ENCODE measurements at regions not wholly inside any gene's neighbourhood (a gene's known extent, or its start where the extent isn't known, plus 50 kb on each side); places are given as distances from the start of the nearest gene placed in this dataset.

DNA sequence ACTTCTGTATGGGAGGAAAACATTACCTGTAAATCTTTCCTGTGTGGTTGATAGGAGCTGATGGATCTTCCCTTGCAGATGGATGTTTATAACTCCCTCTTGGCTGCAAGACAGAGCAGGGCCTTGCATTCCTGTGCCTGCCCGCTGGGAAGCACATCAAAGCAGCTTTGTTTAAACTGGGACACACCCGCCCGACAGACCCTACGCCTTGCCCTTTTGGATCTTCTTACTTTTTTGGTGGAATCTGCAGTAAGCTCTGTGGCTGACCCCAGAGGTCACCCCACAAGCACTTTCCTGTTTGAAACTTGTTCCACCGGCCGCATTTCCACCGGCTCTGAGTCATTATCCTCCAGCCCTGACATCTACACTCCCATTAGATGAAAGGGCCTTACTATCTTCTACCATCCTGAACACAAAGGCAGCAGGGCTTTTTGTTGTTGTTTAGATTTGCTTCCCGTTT lies 244.1 kb upstream of the STT3B start:
- peak in 2 of 9 donors; percentile 8 to 29 for DNase-seq (ENCODE audit: low read depth in 6 of 9, low spot score in 9 of 9)
- H3K27me3 ChIP-seq (ENCODE audit: control insufficient read depth in 2 of 2, insufficient read depth in 1 of 2, low read length in 1 of 2), result no peaks in the 10 kb centered on the region

DNA sequence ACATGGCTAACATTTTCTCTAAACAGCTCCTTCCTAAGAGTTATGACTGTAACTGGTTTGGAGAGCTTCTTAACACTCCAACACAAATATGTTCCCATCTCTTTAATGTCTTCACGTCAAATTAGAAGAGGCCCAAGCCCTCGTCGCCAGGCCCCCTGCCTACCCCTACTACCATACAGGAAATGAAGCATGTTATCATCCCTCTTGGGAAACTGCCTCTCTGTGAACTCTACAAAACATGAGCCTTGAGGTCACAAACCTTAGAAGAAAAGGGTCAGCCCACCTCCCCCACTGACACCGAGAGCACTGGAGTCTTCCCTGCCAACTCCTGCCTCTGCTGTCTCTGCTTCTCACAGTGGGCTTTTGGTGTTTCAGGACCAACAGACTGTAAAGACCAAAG lies 243.1 kb upstream of the STT3B start:
- H3K4me1 ChIP-seq (ENCODE audit: control insufficient read depth in 2 of 2, insufficient read depth in 2 of 2, low read length in 2 of 2), result peaks cover 0 to 25% of the 10 kb centered on the region in 2 donors
- H3K27ac ChIP-seq (ENCODE audit: low read depth in 1 of 2, low read length in 1 of 2), result no peak overlapping the region

More for the DNA sequence above, 244.1 kb upstream of the STT3B start:
- H3K4me1 ChIP-seq (ENCODE audit: control insufficient read depth in 2 of 2, insufficient read depth in 2 of 2, low read length in 2 of 2), result peaks cover 0 to 21% of the 10 kb centered on the region in 2 donors
- no peak overlapping the region for H3K4me3 ChIP-seq (ENCODE audit: low read length in 2 of 2)
- no peaks in the 10 kb centered on the region for H3K9me3 ChIP-seq (ENCODE audit: control insufficient read depth in 2 of 2, insufficient read depth in 1 of 2, low read length in 1 of 2)
- no peak overlapping the region for H3K27ac ChIP-seq (ENCODE audit: low read depth in 1 of 2, low read length in 1 of 2)
- no peaks in the 10 kb centered on the region for H3K36me3 ChIP-seq (ENCODE audit: control insufficient read depth in 2 of 2, insufficient read depth in 2 of 2, low read length in 1 of 2)
- WGBS, result 85% methylated on average over 8 of the region's 8 CpGs

DNA sequence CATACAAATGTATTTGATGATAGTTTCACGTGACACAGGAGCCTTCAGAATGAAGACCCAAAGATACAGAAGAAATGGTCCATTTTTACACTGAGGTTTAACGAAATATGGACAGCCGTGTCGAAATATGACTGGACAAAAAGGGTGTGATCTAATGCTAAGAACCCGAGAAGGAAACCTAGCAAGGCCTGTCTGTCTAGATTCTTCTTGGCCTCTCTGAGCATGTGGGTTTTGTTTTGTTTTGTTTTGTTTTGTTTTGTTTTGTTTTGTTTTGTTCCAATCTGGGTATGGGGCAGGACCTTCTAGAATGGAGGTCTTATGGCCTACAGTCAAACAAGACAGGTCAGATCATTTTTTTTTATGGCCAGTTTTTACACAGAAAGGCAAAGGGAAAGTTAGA lies 242.7 kb upstream of the STT3B start:
- Histone ChIP-seq H3K36me3 (ENCODE audit: control insufficient read depth in 2 of 2, insufficient read depth in 2 of 2, low read length in 1 of 2) (no peaks in the 10 kb centered on the region), H3K27me3 (ENCODE audit: control insufficient read depth in 2 of 2, insufficient read depth in 1 of 2, low read length in 1 of 2) (no peaks in the 10 kb centered on the region), H3K9me3 (ENCODE audit: control insufficient read depth in 2 of 2, insufficient read depth in 1 of 2, low read length in 1 of 2) (no peaks in the 10 kb centered on the region), H3K4me1 (ENCODE audit: control insufficient read depth in 2 of 2, insufficient read depth in 2 of 2, low read length in 2 of 2) (peaks cover 0 to 29% of the 10 kb centered on the region in 2 donors), H3K4me3 (ENCODE audit: low read length in 2 of 2) (no peak overlapping the region), H3K27ac (ENCODE audit: low read depth in 1 of 2, low read length in 1 of 2) (no peak overlapping the region)
- no peak for DNase-seq (ENCODE audit: low read depth in 6 of 9, low spot score in 9 of 9)
- WGBS, result 98% methylated on average over 5 of the region's 5 CpGs

More for the DNA sequence above, 243.1 kb upstream of the STT3B start:
- WGBS, result 69% methylated on average over 4 of the region's 4 CpGs
- no peaks in the 10 kb centered on the region for H3K27me3 ChIP-seq (ENCODE audit: control insufficient read depth in 2 of 2, insufficient read depth in 1 of 2, low read length in 1 of 2)
- peak in 2 of 9 donors; percentile 13 to 31 for DNase-seq (ENCODE audit: low read depth in 6 of 9, low spot score in 9 of 9)
- no peaks in the 10 kb centered on the region for H3K36me3 ChIP-seq (ENCODE audit: control insufficient read depth in 2 of 2, insufficient read depth in 2 of 2, low read length in 1 of 2)
- H3K4me3 ChIP-seq (ENCODE audit: low read length in 2 of 2), result no peak overlapping the region
- no peaks in the 10 kb centered on the region for H3K9me3 ChIP-seq (ENCODE audit: control insufficient read depth in 2 of 2, insufficient read depth in 1 of 2, low read length in 1 of 2)

DNA sequence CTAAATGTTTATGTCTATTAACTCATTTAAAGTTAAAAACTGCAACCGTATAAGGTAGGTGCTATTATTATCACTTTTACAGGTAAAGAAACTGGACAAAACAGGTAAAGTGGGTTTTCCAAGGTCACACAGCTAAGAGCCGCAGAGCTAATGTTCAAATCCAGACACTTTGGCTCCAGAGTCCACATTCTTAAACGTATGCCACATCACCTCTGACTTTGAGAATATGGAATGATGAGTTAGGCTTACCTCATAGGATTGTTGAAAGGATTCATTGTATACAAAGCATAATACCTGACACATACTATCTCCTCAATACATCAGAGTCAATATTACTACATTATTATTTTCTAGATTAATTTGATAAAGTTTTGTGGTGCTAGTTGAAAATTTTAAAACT lies 240.9 kb upstream of the STT3B start:
- peaks cover 0 to 31% of the 10 kb centered on the region in 2 donors for H3K4me1 ChIP-seq (ENCODE audit: control insufficient read depth in 2 of 2, insufficient read depth in 2 of 2, low read length in 2 of 2)
- H3K27ac ChIP-seq (ENCODE audit: low read depth in 1 of 2, low read length in 1 of 2), result no peak overlapping the region
- WGBS, result 97% methylated on average over 3 of the region's 3 CpGs

DNA sequence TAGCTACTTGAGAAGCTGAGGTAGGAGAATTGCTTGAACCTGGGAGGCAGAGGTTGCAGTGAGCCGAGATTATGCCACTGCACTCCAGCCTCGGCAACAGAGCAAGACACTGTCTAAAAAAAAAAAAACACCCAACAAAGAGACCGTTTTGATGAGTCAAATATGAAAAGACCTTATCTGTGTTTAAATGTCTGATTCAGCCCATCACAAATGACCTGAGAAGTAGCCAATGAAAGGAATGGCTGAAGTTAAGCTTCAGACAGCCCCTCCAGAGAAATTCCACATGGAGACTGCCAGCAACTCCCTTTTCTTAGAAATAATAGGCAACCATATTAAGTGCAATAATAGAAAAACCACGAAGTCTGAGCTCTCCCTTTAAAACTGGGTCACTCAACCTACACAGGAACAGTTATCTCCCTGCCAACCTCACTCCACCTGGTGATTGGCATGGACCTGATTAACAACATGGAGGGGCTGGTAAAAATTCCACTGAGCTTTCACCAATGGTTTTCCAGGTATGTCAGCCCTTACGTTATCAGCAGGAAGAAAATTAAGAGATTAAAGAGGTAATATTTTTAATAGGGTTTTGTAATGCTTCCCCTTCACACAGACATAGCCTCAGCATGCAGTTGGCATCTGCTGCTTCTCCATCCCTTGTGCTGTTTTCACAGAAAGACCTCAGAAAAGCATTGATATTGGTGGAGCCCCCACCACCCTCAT lies 238.1 kb upstream of the STT3B start:
- DNase-seq (ENCODE audit: low read depth in 6 of 9, low spot score in 9 of 9), result no peak
- 93% methylated on average over 5 of the region's 5 CpGs for WGBS

More for the DNA sequence above, 240.9 kb upstream of the STT3B start:
- no peaks in the 10 kb centered on the region for H3K27me3 ChIP-seq (ENCODE audit: control insufficient read depth in 2 of 2, insufficient read depth in 1 of 2, low read length in 1 of 2)
- H3K9me3 ChIP-seq (ENCODE audit: control insufficient read depth in 2 of 2, insufficient read depth in 1 of 2, low read length in 1 of 2), result no peaks in the 10 kb centered on the region
- DNase-seq (ENCODE audit: low read depth in 6 of 9, low spot score in 9 of 9), result no peak
- no peaks in the 10 kb centered on the region for H3K36me3 ChIP-seq (ENCODE audit: control insufficient read depth in 2 of 2, insufficient read depth in 2 of 2, low read length in 1 of 2)
- H3K4me3 ChIP-seq (ENCODE audit: low read length in 2 of 2), result no peak overlapping the region

DNA sequence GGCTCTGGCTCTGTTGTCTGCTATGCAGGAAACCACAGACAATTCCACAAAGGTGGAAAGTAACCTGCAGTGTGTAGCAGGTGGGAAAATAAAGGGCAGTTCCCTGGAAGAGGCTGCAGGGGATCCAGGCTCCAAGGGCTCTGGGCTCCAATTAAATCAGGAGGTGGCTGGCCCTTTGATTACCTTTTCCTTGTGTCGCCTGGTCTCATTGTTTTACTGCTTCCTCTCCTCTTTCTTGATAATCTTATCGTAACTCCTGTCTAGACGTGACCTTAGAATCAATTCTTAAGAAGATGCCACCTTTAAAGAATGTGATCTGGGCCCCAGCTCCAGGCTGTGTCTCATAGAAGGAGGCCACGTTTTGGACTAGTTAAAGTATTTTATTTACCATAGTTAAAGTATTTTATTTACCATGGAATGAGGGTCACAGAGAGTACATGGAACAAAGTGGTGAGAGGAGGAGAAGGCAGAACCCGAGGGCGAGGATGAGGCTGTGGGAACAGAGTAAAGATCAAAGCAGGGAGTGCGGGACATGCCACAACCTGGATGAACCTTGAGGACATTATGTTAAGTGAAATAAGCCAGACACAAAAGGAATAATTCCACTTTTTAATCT lies 237.5 kb upstream of the STT3B start:
- no peak for DNase-seq (ENCODE audit: low read depth in 6 of 9, low spot score in 9 of 9)
- Histone ChIP-seq H3K36me3 (ENCODE audit: control insufficient read depth in 2 of 2, insufficient read depth in 2 of 2, low read length in 1 of 2) (no peaks in the 10 kb centered on the region), H3K4me1 (ENCODE audit: control insufficient read depth in 2 of 2, insufficient read depth in 2 of 2, low read length in 2 of 2) (peaks cover 0 to 14% of the 10 kb centered on the region in 2 donors), H3K4me3 (ENCODE audit: low read length in 2 of 2) (no peak overlapping the region), H3K27ac (ENCODE audit: low read depth in 1 of 2, low read length in 1 of 2) (no peak overlapping the region), H3K27me3 (ENCODE audit: control insufficient read depth in 2 of 2, insufficient read depth in 1 of 2, low read length in 1 of 2) (no peaks in the 10 kb centered on the region), H3K9me3 (ENCODE audit: control insufficient read depth in 2 of 2, insufficient read depth in 1 of 2, low read length in 1 of 2) (peaks cover 0 to 4% of the 10 kb centered on the region in 2 donors)
- 96% methylated on average over 7 of the region's 7 CpGs for WGBS

More for the DNA sequence above, 238.1 kb upstream of the STT3B start:
- no peak overlapping the region for H3K4me3 ChIP-seq (ENCODE audit: low read length in 2 of 2)
- peaks cover 0 to 20% of the 10 kb centered on the region in 2 donors for H3K4me1 ChIP-seq (ENCODE audit: control insufficient read depth in 2 of 2, insufficient read depth in 2 of 2, low read length in 2 of 2)
- peaks cover 0 to 4% of the 10 kb centered on the region in 2 donors for H3K9me3 ChIP-seq (ENCODE audit: control insufficient read depth in 2 of 2, insufficient read depth in 1 of 2, low read length in 1 of 2)
- no peaks in the 10 kb centered on the region for H3K36me3 ChIP-seq (ENCODE audit: control insufficient read depth in 2 of 2, insufficient read depth in 2 of 2, low read length in 1 of 2)
- no peak overlapping the region for H3K27ac ChIP-seq (ENCODE audit: low read depth in 1 of 2, low read length in 1 of 2)
- no peaks in the 10 kb centered on the region for H3K27me3 ChIP-seq (ENCODE audit: control insufficient read depth in 2 of 2, insufficient read depth in 1 of 2, low read length in 1 of 2)

DNA sequence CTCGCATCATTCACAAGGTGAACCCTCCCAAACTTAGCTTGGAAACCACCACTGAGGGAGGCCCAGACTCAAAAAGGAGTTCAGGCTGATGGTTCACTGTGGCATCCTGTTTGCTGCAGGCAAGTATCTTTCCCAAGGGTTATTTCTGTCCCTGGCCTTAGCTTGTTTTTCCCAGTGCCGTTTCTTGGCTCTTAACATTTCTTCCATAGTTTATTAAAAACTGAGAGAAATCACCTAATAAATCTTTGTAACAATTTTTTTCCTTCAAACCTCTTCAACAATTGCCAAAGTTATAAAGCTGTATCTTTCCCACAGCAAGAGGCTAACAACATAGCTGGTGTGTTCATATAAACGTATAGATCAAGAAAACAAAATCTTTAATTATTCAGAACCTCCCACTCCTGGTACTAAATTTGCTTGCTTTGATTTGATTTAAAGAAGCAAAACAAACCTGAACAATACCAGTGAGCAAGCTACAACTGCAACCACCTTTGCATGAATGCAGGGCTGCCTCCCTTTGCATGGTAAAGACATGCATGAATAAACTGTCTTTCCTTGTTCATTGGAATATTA lies 234.9 kb upstream of the STT3B start:
- H3K4me3 ChIP-seq (ENCODE audit: low read length in 2 of 2), result no peak overlapping the region
- no peak overlapping the region for H3K27ac ChIP-seq (ENCODE audit: low read depth in 1 of 2, low read length in 1 of 2)
- peaks cover 0 to 10% of the 10 kb centered on the region in 2 donors for H3K4me1 ChIP-seq (ENCODE audit: control insufficient read depth in 2 of 2, insufficient read depth in 2 of 2, low read length in 2 of 2)
- 97% methylated on average over 3 of the region's 3 CpGs for WGBS
- H3K9me3 ChIP-seq (ENCODE audit: control insufficient read depth in 2 of 2, insufficient read depth in 1 of 2, low read length in 1 of 2), result peaks cover 0 to 4% of the 10 kb centered on the region in 2 donors
- no peaks in the 10 kb centered on the region for H3K27me3 ChIP-seq (ENCODE audit: control insufficient read depth in 2 of 2, insufficient read depth in 1 of 2, low read length in 1 of 2)
- no peaks in the 10 kb centered on the region for H3K36me3 ChIP-seq (ENCODE audit: control insufficient read depth in 2 of 2, insufficient read depth in 2 of 2, low read length in 1 of 2)
- no peak for DNase-seq (ENCODE audit: low read depth in 6 of 9, low spot score in 9 of 9)

DNA sequence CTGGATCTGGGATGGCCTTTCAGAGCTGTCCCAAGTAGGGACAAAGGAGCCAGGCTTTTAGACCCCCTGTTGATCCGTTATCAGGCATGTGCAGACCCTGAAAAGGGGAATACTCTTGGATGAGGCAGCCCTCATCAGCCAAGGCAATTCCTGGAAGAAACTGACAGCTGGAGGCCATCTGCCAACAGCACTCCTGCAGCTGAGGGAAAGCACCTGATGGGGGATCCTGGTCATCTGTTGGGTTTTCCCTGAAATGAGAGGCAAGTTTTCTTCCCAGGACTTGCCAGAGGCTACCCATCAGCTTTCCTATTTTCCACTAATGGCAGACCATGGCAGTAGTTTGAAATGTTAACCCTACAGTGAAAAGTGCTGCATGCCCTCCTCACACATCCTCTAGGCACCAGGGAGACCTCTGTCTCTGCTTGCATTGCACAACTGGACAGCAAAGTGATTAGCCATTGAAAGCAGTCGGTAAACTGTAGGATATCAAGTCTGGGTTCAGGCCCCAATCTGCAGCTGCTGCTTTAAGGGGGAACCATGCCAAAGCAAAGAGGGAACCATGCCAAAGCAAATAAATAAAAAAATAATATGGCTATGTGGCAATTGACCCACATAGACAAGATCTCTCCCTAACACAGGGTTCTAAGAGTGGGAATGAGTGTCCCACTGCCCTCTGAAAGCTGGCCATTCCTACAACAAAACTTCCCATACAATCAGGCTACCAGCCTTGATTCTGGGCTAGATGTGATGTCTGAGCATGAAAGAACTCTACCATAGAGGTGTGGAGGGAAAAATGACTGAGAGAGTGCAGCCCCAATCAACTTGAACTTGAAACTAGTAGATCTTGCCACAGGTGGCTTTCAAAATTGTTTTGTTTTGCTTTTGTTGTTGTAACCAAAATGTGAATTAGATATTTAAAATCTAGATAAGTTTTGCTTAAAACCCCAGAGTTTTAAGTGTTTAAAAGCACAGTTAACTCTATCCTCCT lies 232.0 kb upstream of the STT3B start:
- H3K9me3 ChIP-seq (ENCODE audit: control insufficient read depth in 2 of 2, insufficient read depth in 1 of 2, low read length in 1 of 2), result peaks cover 0 to 4% of the 10 kb centered on the region in 2 donors
- no peaks in the 10 kb centered on the region for H3K4me1 ChIP-seq (ENCODE audit: control insufficient read depth in 2 of 2, insufficient read depth in 2 of 2, low read length in 2 of 2)
- peak in 1 of 9 donors; percentile 16 for DNase-seq (ENCODE audit: low read depth in 6 of 9, low spot score in 9 of 9)
- H3K36me3 ChIP-seq (ENCODE audit: control insufficient read depth in 2 of 2, insufficient read depth in 2 of 2, low read length in 1 of 2), result no peaks in the 10 kb centered on the region
- H3K27me3 ChIP-seq (ENCODE audit: control insufficient read depth in 2 of 2, insufficient read depth in 1 of 2, low read length in 1 of 2), result no peaks in the 10 kb centered on the region
- H3K27ac ChIP-seq (ENCODE audit: low read depth in 1 of 2, low read length in 1 of 2), result no peak overlapping the region
- 91% methylated on average over 2 of the region's 2 CpGs for WGBS
- H3K4me3 ChIP-seq (ENCODE audit: low read length in 2 of 2), result no peak overlapping the region
